Hematopoietic multipotent progenitor cell treated with erythropoietin and hydrocortisone succinate and interleukin-3 and kit ligand, for 8 days (in vitro differentiated cells): ENCODE measurements at regions not wholly inside any gene's neighbourhood (a gene's known extent, or its start where the extent isn't known, plus 50 kb on each side); places are given as distances from the start of the nearest gene placed in this dataset.

Experiments used
- DNase-seq: peaks from one replicate; pipeline ENCODE4 v3.0.0-alpha.2; 2015

DNA sequence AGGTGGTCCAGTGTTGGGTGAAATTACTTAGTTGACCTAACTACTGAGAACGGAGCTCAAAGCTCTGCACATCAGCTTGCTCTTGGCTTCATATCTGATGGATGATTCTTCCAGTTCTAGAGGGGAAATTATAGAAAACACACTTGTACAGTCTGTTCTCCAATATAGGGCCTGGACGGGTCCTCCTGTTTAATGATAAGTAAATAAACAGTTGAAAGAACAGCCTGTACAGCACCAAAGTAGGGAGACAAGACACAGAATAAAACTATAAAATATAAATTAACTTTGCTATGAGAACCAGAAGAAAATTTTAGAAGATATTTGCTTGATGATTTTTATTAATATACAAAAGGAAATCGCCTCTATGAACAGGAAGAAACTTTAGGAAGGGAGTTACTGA is 271.7 kb downstream of the STK31 start:
- DNase-seq, result no peak

DNA sequence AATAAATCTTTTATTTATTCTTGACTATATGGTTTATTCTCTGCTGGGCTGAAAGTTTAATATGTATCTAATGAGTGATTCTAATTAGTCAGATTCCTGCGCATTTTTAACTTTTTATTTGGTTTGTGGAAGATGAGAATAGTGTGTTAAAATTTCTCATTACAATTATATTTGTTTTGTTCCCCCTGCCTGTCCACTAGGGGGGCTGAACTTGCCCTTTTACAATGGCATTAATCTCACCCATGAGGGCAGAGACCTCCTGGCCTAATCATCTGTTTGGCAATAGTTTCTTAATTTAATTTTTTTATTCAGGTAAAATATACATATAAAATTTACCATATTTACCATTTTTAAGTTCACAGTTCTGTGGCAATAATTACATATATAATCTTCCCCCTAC is 278.5 kb upstream of the NPY start:
- DNase-seq, result no peak

DNA sequence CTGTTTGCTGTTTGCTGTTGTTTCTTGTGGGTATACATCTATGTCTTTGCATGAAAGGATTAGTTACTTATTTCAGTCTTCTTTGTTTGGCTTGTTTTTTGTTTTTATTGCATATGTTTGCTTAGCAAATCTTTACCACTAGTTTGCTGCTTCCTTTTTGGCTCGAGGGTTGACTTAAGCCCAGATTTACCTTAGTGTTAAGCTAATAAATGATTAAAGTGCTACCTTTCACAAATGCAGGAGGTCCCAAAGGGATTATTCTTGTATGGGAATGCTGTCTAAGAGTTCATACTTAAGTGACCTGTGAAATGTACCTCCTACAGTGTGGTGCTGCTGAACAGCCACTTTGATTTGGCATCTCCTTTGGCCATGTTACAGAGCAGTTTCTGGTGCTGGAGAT is 273.5 kb upstream of the NPY start:
- DNase-seq, result no peak

DNA sequence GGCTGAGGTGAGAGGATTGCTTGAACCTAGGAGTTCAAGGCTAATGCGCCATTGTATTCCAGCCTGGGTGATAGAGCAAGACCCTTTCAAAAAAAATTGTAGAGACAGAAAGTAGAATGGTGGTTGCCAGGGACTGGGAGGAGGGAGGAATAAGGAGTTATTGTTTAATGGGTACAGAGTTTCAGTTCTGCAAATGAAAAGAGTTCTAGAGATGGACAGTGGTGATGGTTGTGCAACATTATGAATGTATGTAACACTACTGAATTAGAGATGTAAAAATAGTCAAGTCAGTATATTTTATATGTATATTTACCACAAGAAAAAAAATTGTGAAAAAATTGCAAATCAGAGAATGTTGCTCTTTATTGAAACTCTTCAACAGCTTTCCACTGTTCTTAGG is 266.5 kb upstream of the NPY start:
- no peak for DNase-seq

DNA sequence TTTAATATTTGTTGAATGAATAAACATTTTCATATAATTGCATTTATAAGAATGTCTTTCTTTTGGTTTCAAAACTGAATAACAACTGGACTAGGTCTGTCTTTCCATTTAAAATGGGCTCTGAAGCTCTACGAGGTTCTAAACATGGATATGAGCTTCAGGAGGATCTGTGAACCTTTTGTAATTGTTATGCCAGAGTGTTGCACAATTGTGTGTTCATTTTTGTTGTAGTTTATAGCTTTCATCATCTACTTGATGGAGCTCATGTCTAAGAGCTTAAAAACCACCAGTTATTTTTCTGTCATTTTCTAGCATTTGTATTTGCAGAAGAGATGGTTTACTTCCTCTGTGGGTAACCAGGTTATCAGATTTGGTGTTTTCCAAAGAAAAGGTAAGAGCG is 265.7 kb upstream of the NPY start:
- DNase-seq, result no peak

DNA sequence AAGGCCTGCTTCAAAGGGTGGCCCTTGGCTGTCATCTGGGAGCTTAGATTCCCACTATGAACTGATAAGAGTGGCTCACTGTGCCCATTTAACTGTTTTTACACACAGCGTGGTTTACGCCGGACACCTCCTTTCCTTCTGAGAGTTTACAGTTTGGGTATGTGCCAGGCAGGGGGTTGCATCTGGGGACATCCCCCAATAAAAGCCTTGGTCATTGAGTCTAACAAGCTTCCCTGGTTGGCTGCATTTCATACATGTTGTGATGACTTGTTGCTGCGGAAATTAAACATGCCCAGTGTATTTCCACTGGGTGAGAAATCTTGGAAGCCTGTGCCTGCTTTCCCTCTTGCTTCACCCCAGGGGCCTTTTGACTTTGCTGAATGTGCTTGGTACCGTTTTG is 264.1 kb upstream of the NPY start:
- no peak for DNase-seq

DNA sequence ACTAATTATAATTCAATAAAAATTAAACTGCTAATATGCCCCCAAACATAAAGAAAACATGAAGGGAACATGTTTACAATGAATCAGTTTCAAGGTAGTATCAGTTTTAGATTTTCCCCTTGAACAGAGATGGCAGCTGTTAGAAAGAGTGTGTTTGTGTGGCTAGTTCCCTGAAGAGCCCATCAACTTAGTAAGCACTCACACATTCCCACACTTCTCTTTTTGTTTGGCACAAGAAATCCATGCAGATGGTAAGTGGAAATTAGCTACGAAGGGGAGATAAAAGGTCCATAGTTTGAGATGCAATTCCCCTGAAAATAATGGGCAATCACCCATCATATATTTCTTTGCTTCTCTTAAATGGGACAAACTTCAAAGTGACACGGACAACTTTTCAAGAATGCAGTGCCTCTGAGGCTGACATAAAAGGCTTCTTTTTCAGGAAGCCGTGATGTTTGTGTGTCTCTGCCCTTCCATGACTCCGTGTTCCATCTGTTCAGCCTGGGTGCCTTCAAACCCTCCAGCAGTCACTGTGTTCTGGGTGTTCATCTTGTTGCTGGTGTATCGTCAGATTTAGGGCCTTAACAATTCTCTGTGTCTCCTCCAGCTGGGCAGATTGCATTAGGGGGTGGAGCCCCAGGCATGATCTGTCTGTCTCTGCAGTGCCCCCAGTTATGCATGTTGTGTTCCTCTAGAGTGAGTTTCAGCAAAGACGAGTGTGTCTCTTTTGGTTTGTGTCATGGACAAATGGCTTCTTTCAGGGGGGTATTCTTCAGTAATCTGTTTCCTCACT is 259.5 kb upstream of the NPY start:
- no peak for DNase-seq

DNA sequence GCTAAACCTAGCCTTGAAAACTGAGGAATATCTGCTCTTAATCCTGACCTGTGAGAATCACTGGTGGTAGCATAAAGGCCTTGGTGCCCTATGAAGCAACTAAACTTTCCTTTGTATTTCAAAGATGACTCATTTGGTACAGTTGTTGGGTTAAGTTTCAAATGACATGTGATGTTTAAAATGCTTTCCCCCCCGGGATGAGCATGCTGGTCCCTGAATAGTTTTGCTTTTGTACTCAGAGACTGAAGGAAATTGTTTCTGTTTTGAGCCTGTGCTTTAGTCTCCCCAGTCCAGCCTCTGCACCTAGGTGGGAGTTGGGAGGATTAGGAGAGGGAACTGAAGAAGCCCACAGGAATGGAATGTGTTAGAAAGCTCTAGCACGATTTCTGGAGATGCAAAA is 258.9 kb upstream of the NPY start:
- no peak for DNase-seq

DNA sequence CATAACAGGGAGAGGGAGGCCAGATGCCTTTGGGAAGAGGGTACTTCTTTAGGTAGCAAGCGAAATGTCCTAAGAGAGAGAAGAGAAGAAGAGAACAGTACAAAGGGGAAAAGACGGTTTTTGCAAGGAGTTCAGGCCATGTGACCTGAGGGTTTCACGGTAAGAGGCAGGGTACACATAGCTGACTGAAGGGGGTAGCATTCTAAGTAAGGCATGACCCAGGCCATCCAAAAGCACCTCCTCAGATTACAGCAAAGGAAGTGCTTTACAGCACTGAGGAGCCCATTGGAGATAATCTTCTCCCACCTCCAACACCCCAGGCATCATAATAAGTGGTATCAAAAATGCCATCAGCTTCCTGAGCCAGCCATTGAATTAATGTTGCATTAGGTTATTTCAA is 258.2 kb upstream of the NPY start:
- no peak for DNase-seq

DNA sequence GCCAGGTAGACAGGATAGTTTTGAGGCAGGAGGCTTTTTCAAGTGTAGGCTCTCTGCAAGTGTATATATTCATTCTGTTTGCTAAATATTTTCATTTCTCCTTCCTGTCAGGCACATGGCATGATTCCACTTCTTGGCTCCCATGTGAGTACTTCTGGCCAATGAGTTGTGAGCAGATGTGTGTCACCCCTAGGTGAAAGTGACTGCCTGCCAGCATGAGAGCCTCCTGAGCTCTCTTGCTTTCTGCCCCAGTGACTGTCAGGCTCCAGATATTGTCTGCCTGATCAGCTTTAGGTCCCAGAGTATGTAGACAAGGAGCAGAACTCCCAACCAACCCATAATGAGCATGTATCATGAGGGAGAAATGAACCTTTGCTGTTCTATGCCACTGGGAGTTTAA is 257.6 kb upstream of the NPY start:
- DNase-seq, result no peak

DNA sequence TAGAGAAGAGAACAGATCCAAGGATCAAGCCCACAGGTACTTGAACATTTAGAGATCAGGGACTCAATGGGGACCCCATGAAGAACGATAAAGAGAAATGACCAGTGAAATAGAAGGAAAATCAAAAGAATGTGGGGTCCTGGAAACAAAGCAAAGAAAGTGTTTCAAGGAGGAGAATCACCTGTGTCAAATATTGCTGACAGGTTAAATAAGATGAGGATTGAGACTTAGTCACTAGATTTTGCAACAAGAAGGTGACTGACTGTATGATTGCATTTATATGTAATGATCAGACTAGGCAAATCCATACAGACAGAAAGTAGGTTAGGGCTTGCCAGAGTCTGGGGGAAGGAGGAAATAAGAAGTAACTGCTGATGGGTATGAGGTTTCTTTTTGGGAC is 254.9 kb upstream of the NPY start:
- DNase-seq, result no peak

DNA sequence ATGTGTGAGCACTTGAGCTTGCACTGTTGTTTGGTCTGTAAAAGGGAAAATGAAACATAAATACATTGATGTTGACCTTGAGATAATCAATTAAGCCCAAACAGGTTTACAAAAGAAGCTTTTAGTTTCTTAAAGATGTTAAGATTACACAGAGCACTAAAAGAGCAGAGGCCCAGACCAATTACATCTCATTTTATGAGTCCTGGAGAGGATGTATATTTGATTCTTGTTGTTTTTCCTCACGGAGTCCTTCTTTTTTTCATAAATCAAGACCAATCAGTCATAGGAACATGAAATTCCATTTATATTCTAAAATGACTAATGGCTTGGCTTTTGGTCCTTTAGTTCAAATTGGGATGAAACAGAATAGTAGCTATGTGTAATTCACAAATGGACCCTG is 249.7 kb upstream of the NPY start:
- no peak for DNase-seq

DNA sequence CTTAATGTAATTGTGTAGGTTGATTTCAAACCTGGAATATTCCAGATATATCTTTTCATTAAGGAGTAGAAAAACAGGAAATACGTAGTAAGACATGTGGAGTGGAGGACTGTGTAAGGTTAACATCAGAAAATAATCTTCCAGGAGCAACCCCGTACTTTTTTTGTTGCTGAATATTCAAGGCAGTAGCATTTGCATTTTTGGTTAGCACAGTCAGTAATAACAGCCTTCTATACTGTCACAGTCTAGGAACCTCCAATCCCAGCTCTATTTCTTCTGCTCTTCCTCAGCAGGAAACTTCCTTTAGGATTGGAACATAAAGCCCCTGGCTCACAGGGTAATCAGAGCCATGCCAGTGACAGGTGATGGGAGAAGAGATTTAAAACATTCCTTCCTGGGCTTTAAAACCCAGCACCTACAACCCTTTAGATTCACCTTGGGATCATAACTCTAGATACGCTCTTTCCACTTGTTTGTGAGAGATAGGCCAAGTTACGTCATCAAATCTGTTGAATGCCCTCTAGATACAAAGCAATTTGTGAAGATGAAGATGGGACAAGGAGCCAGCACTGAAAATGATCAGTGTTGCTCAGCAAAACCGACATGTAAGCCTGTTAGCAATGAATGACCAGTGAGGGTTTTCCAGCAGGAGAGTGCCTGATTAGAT is 248.5 kb upstream of the NPY start:
- DNase-seq, result no peak

DNA sequence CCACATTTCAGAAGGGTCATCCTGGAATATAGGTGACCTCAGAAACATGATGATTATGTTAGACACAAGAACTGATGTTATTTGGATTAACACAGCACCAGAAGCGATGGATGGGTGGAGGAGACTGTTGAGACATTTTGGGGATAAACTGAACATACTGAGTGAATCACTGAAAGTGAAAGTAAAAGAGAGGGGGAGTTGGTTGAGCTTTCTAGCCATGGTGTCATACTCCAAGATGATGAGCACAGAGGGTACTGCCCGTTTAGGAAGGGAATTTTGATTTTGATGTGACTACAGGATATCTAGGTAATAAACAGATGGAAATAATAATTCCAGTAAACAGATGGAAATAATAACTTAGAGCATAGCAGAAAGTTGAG is 248.0 kb upstream of the NPY start:
- no peak for DNase-seq

DNA sequence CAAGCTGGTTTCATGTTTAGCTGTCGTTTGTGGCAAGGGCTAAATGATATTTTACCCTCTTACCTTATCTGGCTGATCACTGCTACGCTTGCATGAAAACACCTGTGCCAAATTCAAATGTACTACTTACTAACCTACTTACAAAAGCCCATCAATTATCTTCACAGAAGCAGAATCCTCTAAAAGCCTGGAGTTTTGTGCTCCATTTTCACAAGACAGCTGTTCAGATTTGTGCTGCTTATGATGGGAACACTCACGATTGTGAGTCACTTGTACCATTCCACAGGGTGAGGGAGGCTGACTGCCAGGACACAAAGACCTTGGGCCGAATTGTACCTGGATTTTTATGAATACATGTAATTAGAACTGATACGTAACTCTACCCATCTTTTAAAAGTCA is 245.0 kb upstream of the NPY start:
- no peak for DNase-seq

DNA sequence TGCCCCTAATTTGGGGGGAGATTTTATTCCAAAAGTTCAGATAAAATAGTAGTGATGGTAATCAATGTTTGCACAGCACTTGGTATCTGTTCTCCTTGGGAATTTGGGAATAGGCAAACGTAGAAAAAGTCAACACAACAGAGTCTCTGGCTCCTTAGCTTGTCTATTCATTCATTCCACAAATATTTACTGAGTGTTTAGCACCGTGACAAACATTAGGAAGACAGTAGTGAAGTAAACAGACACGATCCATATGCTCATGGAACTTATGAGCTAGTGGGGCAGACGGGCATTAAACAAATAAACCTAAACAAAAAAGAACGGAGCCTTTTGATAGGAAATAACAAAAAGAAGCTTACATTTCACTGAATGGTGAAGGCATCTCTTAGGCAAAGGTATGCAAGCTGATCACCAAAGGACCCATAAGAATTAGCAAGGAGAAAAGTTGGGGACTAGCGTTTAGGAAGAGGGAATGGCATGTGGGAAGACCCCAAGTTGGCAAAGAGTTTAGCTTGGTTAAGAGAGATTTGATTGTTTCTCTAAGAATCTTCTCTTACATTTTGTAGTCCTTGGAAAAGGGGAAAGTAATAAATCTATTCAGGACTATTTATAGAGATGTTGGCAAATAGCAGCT is 243.9 kb upstream of the NPY start:
- no peak for DNase-seq

DNA sequence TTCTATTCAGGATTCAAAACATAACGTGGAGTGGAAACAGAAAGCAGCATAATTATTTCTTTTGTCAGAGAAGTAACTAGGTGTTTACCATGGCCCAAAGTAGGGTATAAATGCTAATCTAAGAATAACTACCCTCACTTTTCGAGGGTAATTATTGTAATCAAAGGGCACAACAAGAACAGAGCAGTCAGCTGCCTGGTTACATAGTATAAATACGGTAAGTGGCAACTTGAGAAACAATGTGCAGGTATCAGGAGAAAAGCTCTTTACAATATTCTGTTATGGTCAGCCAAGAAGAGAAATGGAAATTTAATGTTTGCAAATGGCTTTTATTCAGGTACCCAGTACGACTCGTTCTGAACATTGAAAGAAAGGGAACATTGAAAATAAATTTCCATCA is 242.0 kb upstream of the NPY start:
- DNase-seq, result no peak

DNA sequence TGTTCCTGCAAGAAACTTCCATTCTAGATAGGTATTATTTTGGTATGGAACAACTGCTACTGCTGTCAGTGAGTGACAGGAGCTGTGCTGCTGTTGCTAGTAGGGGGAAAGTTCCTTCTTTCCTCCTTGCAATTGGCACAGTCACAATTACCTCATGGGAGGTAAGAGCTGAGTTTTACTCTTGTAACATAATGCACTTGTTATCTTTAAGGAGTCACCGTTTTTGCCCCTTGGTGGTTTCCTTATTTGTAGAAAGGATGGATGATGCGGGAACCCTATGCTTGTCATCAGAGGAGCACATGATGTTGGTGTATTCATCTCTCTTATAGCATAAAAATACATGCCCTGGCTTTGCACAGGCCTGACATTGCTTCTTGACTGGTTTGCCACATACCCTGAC is 234.7 kb upstream of the NPY start:
- no peak for DNase-seq

DNA sequence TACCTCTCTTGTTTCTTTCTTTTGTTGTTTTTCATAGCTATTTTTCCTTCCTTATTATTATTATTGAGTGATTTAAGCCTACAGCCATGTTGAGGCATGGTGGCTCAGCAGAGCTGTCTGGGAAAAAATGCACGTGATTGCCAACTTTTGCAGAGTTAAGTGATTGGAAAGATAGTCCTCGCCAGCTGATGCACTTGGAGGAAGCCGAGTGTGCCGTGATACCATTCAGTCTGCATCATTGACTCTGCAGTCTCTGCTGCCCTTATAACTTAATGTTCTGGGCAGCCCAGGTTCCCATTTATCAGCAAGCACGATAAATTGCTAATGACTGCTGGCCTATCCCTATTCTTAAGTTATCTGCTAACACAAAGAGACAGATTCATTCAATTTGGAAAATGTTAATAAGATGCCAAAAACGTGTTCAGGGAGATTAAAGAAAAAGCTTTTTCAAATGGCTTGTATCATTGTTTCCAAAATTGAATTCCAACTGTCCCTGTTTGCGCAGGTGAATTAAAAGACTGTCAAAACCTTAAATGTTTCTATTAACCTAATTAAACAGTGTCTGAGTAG is 232.9 kb upstream of the NPY start:
- no peak for DNase-seq

DNA sequence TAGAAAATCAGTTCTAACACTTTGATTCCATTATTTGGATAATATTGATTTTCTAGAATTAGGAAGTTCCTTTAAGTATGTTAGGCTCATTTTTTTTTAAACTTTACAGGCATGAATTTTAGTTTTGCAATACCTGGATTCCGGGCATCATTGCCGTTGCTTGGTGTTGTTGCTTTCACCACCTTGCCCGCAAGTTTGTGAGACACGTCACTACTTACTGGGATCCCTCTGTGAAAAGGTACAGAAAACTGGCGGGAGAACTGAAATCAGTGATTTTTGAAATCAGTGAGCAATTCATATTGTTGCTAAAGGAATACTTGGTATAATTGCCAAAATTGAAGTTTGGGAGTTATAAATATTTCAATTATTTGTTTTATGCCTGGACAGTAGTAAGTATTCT is 232.3 kb upstream of the NPY start:
- no peak for DNase-seq

DNA sequence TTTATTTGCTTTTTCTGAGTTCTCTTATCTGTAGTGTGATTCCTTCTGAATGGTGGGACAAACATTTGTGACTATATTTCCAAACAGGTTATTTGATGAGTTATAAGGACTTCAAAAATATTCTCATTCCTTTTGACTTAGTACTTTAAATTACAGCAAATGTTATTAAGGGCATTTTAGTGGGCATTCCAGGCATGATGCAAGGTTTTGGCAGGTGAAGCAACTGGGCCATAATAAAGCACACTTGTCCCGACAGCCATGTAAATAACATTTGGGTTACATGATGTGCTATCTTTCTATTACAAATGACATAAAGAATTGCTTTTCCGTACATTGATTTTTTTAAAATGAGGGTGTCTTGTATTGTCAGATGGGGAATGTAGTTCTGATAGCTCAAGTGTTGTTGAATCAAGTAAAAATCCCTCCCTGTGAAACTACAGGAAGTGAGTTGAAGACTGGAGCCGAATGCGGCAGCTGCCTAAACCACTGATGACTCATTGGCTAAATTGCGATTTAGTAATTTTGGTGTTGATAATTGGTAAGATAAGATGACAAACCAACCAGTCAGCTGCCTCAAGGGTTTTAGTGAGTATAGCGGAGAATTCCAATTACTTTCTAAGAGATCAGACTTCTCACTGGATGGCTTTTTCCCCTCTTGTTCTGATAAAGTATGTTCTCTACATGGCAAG is 231.3 kb upstream of the NPY start:
- DNase-seq, result no peak

DNA sequence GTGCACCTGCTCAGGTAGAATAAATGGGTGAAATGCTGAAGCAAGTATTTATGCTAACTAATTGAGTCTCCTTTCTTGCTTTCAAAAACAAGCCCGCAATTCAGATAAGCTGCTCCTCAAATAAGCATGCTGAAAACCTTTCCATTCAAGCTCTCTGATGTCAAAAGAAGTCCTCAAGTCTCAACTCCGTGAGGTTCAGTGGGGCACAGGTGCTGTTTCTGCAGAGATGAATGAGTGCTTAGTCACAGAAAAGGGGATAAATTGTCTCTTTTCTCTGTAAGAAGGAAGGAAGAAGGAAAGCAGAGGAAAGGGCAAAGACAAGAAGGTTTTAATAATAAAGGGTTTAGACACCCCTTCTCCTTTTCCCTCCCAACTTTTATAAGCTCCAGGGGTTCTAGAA is 229.8 kb upstream of the NPY start:
- DNase-seq, result no peak

DNA sequence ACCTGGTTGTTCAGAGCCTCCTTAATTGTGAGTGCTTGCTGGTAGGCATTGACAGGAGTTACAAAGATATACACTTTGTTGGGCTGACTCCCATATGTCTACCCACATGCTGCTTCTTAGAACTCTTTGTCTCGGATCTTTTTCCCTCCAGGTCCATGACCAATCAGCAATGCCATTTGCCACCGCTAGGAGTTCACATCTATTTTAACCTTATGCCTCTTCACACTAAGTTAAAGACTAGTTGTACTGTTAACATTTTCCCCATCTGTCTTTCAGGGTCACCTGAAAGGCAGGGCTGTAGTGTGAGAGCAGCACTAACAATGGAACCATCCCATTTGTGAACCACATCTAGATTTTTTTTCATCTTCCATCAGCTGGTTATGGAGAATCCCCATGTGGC is 226.7 kb upstream of the NPY start:
- no peak for DNase-seq

DNA sequence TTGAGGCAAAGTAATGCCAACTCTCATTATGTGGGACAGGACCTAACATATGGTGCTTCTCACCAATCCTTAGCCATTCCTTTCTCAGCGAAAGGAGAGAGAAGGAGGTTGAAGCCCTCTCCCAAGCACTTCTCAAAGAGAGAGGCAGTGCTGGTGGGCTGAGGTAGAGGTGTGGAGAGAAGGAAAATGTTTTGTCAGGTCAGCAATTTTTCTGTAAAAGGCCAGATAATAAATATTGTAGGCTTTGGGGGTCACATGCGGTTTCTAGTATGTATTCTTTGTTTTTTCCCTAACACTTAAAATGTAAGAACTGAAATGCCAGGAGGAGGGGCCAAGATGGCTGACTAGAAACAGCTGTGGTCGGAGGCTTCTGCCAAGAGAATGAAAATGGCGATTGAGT is 225.0 kb upstream of the NPY start:
- DNase-seq, result no peak
